ENCODE measurements at regions not wholly inside any gene's neighbourhood (a gene's known extent, or its start where the extent isn't known, plus 50 kb on each side); places are given as distances from the start of the nearest gene placed in this dataset.

GRCh38 chr11:134905517-134905916 is 493.5 kb upstream of the B3GAT1 start:
- TF ChIP-seq CTCF (IDR thresholded peaks at IDR 0.05) (no peak), POLR2A (IDR thresholded peaks at IDR 0.05) (no peak)

Measured in heart left ventricle (tissue), 13 donors.